Globus pallidus (tissue), 1 donor: ENCODE measurements at regions not wholly inside any gene's neighbourhood (a gene's known extent, or its start where the extent isn't known, plus 50 kb on each side); places are given as distances from the start of the nearest gene placed in this dataset.

ENCODE experiments used
- DNase-seq: peaks from one replicate; pipeline ENCODE4 v3.0.0-alpha.2; 2015; ENCODE audit warnings: low spot score

- DNase-seq, result no peak
Measured at GRCh38 chr5:72046106-72046505, 61.2 kb upstream of the MAP1B start.

GRCh38 chr5:72055636-72056035 lies 51.6 kb upstream of the MAP1B start:
- DNase-seq, result no peak
